ENCODE measurements at regions not wholly inside any gene's neighbourhood (a gene's known extent, or its start where the extent isn't known, plus 50 kb on each side); places are given as distances from the start of the nearest gene placed in this dataset.

GRCh38 chr18:71754246-71754645, 789.9 kb downstream of the CBLN2 start:
- no peak for DNase-seq (ENCODE audit: low read depth, low spot score)

GRCh38 chr18:71743634-71744033, 800.5 kb downstream of the CBLN2 start:
- DNase-seq (ENCODE audit: low read depth, low spot score) = no peak

DNA sequence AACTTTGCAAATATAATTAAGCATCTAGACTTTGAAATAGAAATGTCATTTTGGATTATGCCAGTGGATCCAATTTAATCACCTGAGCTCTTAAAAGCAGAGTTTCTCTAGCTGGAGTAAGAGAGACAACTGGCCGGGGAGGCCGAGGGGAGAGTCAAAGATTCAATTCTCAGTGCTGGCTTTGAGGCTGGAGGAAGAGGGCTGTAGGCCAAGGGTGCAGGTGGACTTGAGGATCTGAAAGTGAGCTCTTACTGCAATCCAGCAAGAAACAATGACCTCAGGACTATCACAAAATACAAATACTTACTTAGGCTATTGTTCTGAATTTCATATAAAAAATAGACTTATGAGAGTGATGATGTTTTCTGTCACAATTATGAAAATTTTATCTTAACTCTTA, 814.5 kb downstream of the CBLN2 start:
- DNase-seq (ENCODE audit: low read depth, low spot score) = no peak

DNA sequence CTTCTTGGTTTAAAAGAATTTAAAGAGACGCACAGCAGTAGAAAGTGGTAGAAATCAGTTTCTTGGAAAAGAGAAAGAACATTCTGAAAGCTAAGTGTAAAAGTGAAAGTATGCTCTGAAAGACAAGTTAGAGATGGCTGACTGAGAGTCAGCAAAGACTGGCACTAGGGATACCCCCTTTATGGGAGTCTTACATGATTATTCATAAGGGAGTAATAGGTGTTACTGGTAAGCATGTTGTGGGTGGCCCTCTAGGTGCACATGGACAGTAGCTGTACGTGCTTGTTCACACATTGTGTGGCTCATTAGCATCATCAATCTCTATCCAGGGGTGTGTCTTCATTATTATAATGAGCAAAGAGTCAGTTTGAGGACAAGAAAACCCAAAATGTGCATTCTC, 816.2 kb downstream of the CBLN2 start:
- DNase-seq (ENCODE audit: low read depth, low spot score) = no peak

DNA sequence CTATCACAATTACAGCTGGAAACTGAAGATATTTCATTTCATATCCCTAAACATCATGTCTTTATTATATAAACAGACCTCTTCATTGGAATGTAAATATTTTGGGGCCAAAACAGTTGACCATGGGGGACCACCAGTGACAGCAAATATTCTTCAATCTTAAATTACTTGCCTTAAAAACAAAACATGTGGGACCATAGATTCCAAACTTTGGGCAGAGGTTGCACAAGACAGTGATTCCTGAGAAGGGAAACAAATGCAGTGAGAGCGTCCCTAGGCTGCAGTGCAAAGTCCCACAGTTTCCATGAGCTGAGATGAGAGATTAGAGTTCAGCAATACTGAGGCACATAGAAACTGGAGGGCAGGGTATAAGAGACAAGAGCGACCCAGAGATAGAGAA, 818.9 kb downstream of the CBLN2 start:
- no peak for DNase-seq (ENCODE audit: low read depth, low spot score)

GRCh38 chr18:71707985-71708500, 836.1 kb downstream of the CBLN2 start:
- no peak for DNase-seq (ENCODE audit: low read depth, low spot score)

DNA sequence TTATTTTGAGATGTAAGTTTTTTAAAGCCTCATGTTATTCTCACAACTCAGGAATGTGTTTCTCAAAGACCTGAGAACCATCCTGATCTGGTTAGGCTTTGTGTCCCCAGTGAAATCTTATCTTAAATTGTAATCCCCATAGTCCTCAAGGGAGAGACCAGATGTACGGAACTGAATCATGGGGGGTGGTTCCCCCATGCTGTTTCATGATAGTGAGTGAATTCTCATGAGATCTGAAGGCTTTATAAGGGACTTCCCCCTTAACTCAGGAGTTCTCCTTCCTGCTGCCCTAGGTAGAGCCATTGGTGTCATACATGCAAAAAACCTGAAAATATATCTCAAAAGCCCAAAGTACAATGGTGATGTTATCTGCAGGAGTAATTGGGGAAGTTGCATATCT, 836.7 kb downstream of the CBLN2 start:
- DNase-seq (ENCODE audit: low read depth, low spot score) = no peak

DNA sequence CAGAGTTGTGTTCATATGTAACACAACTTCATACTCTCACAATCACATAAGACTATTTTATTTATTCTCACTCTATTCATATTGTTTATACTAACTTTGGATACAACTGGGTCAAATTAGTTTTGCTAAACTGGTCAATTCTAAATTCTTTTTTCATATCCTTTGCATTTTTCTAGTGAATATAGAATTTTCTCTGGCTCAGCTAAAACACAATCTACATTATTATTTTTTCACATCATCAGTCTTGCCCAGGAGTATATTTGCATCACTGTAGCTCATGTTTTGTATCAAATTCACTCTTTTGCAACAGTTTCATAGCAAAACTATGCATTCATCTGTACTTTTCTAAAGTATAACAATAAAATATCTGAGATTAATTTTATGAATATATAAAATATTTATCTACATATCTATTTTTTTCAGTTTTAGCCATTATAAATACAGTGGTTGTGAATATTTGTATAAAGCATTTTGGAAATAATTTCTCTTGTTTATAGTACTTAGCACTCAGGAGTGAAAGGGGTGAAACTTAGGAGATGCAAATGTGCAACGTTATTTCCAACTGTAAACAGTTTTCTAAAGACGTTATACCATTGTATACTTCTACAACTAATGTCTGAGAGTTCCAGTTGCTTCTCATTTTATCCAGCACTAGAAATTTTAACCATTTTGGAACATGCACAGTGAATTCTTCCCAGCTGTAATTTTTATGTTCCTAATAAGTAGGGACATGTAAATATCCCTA, 854.6 kb downstream of the CBLN2 start:
- DNase-seq (ENCODE audit: low read depth, low spot score) = no peak

- no peak for DNase-seq (ENCODE audit: low read depth, low spot score)
These were observed 861.6 kb downstream of the CBLN2 start for GRCh38 chr18:71682591-71682990.

- no peak for DNase-seq (ENCODE audit: low read depth, low spot score)
These were observed 866.0 kb downstream of the CBLN2 start for GRCh38 chr18:71678144-71678543.

DNA sequence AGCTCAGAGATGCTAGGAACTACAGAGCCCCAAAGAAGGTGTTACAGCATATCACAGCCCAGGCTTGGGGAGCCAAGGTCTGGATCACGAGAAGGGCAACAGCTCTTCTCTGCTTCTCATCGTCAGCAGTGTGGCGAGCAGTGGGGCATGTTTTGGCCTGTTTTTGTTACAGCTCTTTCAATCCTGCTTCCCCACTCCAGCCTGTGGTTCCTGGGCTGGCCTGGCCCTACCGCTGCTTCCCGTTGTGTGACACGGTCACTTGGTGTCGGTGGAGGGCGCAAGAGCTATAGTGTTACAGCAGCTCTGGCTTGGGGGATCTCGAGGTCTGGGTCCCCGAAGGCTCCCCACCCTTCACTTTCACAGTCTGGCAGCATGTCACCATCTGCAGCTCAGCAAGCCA, 870.2 kb downstream of the CBLN2 start:
- no peak for DNase-seq (ENCODE audit: low read depth, low spot score)

DNA sequence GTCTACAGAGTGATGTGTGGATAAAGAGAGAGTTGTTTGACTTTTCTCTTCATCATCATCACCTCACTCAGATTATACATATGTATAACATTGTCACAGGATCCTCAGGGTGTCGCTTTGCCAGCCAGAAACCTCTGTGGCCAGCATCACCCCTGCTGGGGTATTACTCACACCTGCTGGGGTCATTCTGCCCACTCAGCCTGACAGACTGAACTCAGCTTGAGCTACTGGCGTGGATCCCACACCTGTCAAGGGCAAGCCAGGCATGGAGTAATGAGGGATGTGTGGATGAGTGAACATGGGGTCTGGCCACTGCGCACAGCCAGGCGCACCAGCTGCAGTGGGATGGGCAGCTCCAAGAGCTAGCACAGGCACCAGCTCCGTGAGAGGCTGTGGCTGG, 870.6 kb downstream of the CBLN2 start:
- DNase-seq (ENCODE audit: low read depth, low spot score) = no peak

DNA sequence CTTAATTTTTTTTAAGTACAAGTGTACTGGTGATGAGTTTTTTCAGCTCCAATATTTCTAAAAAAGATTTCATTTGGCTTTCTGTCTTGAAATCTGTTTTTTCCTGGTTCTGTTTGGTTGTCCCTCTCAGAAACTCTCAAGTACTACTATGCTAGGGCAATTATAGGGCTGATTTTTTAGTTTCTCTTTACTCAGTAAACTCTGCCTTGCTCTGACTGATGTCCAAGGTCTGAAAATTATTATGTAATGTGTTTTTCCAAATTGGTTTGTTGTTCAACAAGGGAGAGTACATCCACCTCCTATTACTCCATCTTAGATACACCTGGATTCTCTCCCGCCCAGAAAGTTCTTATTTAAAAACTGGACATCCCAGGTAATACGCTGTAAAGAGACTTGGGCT, 877.7 kb downstream of the CBLN2 start:
- no peak for DNase-seq (ENCODE audit: low read depth, low spot score)

DNA sequence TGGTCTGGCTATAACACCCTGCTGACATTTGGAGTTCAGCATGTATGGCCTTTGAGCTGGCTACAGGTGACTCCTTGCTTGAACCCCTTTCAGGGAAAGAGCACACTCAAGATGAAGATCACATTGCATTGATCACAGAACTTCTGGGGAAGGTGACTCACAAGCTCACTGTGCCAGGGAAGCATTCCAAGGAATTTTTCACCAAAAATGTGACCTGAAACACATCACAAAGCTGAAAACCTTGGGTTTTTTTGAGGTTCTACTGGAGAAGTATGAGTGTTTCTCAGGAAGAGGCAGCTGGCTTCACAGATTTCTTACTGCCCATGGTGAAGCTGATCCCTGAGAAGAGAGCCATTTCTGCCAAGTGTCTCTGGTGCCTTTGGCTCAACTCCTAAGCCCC, 879.0 kb downstream of the CBLN2 start:
- DNase-seq (ENCODE audit: low read depth, low spot score) = no peak

DNA sequence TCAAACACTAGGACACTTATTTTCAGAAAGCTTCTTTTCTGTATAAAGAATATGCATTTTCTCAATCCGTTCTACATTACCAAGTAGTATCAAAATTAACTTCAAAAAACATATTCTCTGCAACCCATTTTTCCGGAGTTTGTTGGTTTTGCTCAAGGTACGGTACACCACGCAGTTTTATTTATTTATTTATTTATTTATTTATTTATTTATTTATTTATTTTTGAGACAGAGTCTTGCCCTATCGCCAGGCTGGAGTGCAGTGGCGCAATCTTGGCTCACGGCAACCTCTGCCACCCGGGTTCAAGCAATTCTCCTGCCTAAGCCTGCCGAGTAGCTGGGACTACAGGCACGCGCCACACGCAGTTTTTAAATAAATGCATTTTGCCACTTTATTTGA, 900.3 kb downstream of the CBLN2 start:
- no peak for DNase-seq (ENCODE audit: low read depth, low spot score)

DNA sequence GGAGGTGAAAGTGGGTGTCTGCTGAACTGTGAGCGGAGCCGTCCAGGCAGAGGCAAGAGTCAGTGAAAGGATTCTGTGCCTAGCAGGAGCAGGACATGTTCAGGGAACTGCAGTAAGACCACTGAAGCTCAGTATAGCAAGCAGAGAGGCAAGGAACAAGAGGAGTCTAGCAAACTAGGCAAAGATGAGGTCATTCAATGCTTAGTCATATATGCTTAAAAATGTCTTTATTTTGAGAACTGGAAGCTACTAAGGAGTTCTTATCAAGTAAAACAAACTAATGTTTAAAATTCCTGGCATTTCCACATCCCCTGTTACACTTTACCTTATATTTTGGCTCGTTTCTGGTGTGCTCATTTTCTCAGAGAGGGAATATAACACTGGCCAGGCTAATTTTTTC, 913.4 kb downstream of the CBLN2 start:
- no peak for DNase-seq (ENCODE audit: low read depth, low spot score)

DNA sequence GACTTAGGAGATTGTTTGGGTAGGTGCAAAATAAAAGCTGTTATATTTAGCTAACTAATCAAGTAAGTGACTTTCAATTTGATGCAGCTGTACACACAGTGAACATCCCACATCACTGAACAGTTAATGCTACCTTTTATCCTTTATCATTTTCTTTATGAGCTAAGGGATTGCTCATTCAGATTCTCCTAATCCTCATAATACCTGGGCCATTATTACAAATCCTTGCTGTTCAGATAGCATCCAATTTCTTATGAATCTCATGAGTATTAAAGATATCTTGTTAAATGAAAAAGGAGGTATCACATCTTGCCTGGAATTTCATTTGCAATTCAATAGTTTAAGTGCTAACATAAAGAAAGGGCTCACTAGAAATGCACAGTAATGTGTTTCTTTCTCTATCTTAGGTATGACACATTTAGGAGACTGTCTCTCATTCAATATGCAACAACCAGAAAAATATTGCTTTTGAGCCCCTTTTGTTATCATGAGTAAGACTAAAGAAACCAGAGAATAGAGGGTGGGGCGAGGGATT, 918.5 kb downstream of the CBLN2 start:
- DNase-seq (ENCODE audit: low read depth, low spot score) = no peak

DNA sequence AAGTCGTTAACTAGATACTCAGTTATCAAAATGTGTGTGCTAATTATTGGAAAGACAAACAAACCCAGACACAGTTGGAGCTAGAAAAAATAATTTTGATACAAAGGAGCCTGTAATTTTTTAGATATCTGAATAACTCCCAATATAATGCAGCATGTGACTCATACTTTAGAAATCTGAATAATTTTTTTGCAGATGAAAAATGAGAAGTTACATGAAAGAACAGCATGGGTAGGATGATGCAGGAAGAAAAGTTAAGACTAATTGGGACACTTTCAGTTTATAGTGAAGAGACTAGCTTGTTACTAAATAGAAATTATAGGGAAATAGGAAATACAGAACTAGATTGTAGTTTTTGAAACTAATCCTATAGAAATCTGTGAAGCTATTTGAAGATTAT, 945.8 kb downstream of the CBLN2 start:
- no peak for DNase-seq (ENCODE audit: low read depth, low spot score)

- DNase-seq (ENCODE audit: low read depth, low spot score) = no peak
These were observed 946.9 kb downstream of the CBLN2 start for GRCh38 chr18:71597219-71597618.

GRCh38 chr18:71583252-71583651, 960.9 kb downstream of the CBLN2 start:
- DNase-seq (ENCODE audit: low read depth, low spot score) = no peak

- DNase-seq (ENCODE audit: low read depth, low spot score) = no peak
These were observed 989.5 kb downstream of the CBLN2 start for GRCh38 chr18:71554686-71555085.

DNA sequence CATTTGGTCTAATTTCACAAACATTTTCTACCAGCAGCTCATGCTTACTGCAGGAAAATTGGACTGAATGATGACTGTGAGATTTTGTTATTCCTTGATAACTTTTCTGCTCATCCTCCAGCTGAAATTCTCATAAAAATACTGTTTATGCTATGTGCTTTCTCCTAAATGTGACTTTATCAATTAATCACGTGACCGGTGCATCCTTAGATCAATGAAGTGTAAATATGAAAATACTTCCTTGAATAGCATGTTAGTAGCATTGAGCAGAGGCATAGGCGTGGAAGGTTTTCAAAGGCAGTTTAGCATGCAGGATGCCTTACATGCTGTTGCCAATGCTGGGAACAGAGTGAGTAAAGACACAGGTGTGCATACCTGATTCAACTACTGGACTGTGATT, 1002.5 kb downstream of the CBLN2 start:
- no peak for DNase-seq (ENCODE audit: low read depth, low spot score)

GRCh38 chr18:71529703-71530303, 1014.3 kb downstream of the CBLN2 start:
- DNase-seq (ENCODE audit: low read depth, low spot score) = no peak

All from iPS DF 19.7 (cell line).